ENCODE measurements at regions not wholly inside any gene's neighbourhood (a gene's known extent, or its start where the extent isn't known, plus 50 kb on each side); places are given as distances from the start of the nearest gene placed in this dataset.

DNA sequence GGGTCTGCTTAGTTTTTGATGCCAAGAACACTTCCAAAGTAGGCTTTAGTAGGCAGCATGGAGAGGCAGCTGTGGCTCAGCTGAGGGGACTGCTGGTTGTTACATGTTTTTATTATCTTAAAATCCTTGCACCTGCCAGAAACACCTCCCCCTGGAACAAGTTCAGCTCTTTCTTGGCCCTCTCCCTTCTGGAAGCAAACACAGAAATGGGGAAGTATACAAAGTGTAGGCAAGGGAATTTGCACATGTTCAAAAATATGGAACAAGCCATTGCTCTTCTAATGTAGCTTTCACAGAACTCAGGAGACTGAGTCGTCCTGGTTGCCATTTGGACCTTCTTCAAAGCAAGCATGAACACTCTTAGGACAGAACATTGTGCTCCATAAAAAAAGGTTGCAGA is 169.1 kb upstream of the SEMA6D start:
- Histone ChIP-seq H3K9me3 (no peaks in the 10 kb centered on the region), H3K4me3 (no peak overlapping the region), H3K4me1 (no peaks in the 10 kb centered on the region), H3K27ac (no peak overlapping the region), H3K27me3 (ENCODE audit: low read depth) (no peaks in the 10 kb centered on the region), H3K36me3 (no peaks in the 10 kb centered on the region)
- intact Hi-C loops (cut with DNase I), result no loop called here
- ATAC-seq (no peak), DNase-seq (no peak)
- TF ChIP-seq, protein P1, sequence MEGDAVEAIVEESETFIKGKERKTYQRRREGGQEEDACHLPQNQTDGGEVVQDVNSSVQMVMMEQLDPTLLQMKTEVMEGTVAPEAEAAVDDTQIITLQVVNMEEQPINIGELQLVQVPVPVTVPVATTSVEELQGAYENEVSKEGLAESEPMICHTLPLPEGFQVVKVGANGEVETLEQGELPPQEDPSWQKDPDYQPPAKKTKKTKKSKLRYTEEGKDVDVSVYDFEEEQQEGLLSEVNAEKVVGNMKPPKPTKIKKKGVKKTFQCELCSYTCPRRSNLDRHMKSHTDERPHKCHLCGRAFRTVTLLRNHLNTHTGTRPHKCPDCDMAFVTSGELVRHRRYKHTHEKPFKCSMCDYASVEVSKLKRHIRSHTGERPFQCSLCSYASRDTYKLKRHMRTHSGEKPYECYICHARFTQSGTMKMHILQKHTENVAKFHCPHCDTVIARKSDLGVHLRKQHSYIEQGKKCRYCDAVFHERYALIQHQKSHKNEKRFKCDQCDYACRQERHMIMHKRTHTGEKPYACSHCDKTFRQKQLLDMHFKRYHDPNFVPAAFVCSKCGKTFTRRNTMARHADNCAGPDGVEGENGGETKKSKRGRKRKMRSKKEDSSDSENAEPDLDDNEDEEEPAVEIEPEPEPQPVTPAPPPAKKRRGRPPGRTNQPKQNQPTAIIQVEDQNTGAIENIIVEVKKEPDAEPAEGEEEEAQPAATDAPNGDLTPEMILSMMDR (IDR thresholded peaks at IDR 0.05), result no peak

DNA sequence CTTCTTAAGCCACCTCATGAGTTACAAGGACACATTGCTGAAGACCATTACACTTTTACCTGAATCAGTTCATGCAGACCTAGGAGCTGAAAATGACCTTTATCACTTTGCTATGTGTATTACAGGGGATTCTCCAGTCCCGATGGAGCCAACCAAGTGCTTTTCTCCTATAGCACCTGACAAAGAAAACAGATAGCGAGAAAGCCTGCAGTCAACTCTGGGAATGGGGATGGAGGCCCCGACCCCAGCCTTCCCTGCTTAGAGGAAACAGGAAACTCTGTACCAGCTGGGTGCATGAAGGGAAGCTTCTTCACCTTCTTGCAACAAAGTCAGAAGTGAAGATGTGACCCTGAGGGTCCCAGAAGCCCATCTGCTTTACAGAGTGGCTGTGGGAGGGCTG is 168.3 kb upstream of the SEMA6D start:
- Histone ChIP-seq H3K36me3 (no peaks in the 10 kb centered on the region), H3K4me1 (no peaks in the 10 kb centered on the region), H3K27me3 (ENCODE audit: low read depth) (no peaks in the 10 kb centered on the region), H3K27ac (no peak overlapping the region), H3K4me3 (no peak overlapping the region), H3K9me3 (no peaks in the 10 kb centered on the region)
- intact Hi-C loops (cut with DNase I), result no loop called here
- no peak for DNase-seq
- no peak for ATAC-seq
- TF ChIP-seq, protein P1 (IDR thresholded peaks at IDR 0.05), result no peak

DNA sequence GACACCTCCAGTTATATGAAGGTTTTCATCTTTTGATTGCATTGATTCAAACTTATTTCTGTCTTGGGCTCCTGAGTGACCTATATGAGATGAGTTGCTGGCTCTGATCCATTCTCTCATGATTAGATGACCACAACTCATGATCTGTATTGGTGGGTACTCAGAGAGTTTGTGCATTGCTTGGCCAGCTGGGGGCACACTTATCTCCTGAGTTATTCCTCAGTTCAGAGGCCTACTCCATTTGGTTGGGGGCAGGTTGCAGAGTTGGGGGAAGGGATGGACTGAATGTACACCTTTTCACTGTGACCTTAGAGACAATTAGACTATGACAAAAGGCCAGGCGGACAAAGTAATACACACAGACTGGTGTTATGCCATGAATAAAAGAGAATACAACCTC is 166.2 kb upstream of the SEMA6D start:
- DNase-seq (no peak), ATAC-seq (peak in 1 of 2 donors; percentile 11)
- no peaks in the 10 kb centered on the region for H3K36me3 ChIP-seq
- TF ChIP-seq, protein P1 (IDR thresholded peaks at IDR 0.05), result no peak
- no peak overlapping the region for H3K27ac ChIP-seq
- intact Hi-C loops (cut with DNase I), result no loop called here
- no peaks in the 10 kb centered on the region for H3K27me3 ChIP-seq (ENCODE audit: low read depth)
- H3K4me1 ChIP-seq, result no peaks in the 10 kb centered on the region
- H3K9me3 ChIP-seq, result no peaks in the 10 kb centered on the region
- H3K4me3 ChIP-seq, result no peak overlapping the region

- H3K27me3 ChIP-seq (ENCODE audit: low read depth), result no peaks in the 10 kb centered on the region
- H3K4me3 ChIP-seq, result no peak overlapping the region
- no peak for ATAC-seq
- TF ChIP-seq, protein P1 (IDR thresholded peaks at IDR 0.05), result no peak
- H3K4me1 ChIP-seq, result no peaks in the 10 kb centered on the region
- H3K27ac ChIP-seq, result no peak overlapping the region
- H3K36me3 ChIP-seq, result no peaks in the 10 kb centered on the region
- intact Hi-C loops (cut with DNase I), result no loop called here
- H3K9me3 ChIP-seq, result no peaks in the 10 kb centered on the region
- DNase-seq, result no peak
Observed at GRCh38 chr15:47551546-47551945, 165.8 kb upstream of the SEMA6D start.

GRCh38 chr15:47552978-47553608 is 164.2 kb upstream of the SEMA6D start:
- no peaks in the 10 kb centered on the region for H3K4me1 ChIP-seq
- no peaks in the 10 kb centered on the region for H3K36me3 ChIP-seq
- no peaks in the 10 kb centered on the region for H3K27me3 ChIP-seq (ENCODE audit: low read depth)
- no peak for ATAC-seq
- H3K9me3 ChIP-seq, result no peaks in the 10 kb centered on the region
- TF ChIP-seq, protein P1 (IDR thresholded peaks at IDR 0.05), result no peak
- intact Hi-C loops (cut with DNase I), result no loop called here
- no peak overlapping the region for H3K4me3 ChIP-seq
- H3K27ac ChIP-seq, result no peak overlapping the region
- DNase-seq, result no peak

Data from lower lobe of right lung (tissue), 2 donors.